Bronchial epithelial cell (primary cell): ENCODE measurements at regions not wholly inside any gene's neighbourhood (a gene's known extent, or its start where the extent isn't known, plus 50 kb on each side); places are given as distances from the start of the nearest gene placed in this dataset.
"Not testable (repeated sequence)": the region's sequence is repeated elsewhere in the genome, so short reads cannot be mapped to it uniquely, and the experiment has no call there.

ENCODE experiments used
- DNase-seq: peaks from one replicate; pipeline ENCODE4 v3.0.0-alpha.2; 2010; ENCODE audit warnings: low read depth
- FAIRE-seq: peaks from 2 replicates; lab custom pipeline; 2011; peaks lifted over from hg19 to GRCh38; lab: Jason Lieb, UNC
- H3K27me3 ChIP-seq: 2 replicates; pipeline ENCODE4 v1.5.1; 2011; ENCODE audit warnings: low read length; ENCODE audit not compliant: control insufficient read depth, insufficient read depth
- H3K36me3 ChIP-seq: 2 replicates; pipeline ENCODE4 v1.5.1; 2011; ENCODE audit warnings: low read length; ENCODE audit not compliant: control insufficient read depth, insufficient read depth
- H3K4me3 ChIP-seq: 2 replicates; pipeline ENCODE4 v1.5.1; 2011; ENCODE audit warnings: mild to moderate bottlenecking, low read depth, low read length, control low read depth
- TF ChIP-seq, protein P1 (sequence below): IDR thresholded peaks from 2 replicates; pipeline ENCODE4 v1.5.1; 2011; ENCODE audit warnings: mild to moderate bottlenecking, moderate library complexity, low read length, control low read depth, inconsistent platforms; ENCODE audit not compliant: insufficient read depth, severe bottlenecking

- no peak for DNase-seq
- no peaks in the 10 kb centered on the region for H3K36me3 ChIP-seq
- no peak overlapping the region for H3K4me3 ChIP-seq
- no peaks in the 10 kb centered on the region for H3K27me3 ChIP-seq
- no peak for FAIRE-seq
- TF ChIP-seq, protein P1, sequence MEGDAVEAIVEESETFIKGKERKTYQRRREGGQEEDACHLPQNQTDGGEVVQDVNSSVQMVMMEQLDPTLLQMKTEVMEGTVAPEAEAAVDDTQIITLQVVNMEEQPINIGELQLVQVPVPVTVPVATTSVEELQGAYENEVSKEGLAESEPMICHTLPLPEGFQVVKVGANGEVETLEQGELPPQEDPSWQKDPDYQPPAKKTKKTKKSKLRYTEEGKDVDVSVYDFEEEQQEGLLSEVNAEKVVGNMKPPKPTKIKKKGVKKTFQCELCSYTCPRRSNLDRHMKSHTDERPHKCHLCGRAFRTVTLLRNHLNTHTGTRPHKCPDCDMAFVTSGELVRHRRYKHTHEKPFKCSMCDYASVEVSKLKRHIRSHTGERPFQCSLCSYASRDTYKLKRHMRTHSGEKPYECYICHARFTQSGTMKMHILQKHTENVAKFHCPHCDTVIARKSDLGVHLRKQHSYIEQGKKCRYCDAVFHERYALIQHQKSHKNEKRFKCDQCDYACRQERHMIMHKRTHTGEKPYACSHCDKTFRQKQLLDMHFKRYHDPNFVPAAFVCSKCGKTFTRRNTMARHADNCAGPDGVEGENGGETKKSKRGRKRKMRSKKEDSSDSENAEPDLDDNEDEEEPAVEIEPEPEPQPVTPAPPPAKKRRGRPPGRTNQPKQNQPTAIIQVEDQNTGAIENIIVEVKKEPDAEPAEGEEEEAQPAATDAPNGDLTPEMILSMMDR = no peak
Measured at GRCh38 chr12:31803306-31804184, 74.7 kb upstream of the AMN1 start.

- no peaks in the 10 kb centered on the region for H3K27me3 ChIP-seq
- H3K36me3 ChIP-seq = no peaks in the 10 kb centered on the region
- TF ChIP-seq, protein P1 = no peak
- FAIRE-seq (no peak), DNase-seq (no peak)
- H3K4me3 ChIP-seq = no peak overlapping the region
Measured at GRCh38 chr12:31801872-31802271, 73.1 kb upstream of the AMN1 start.

- no peak for DNase-seq
- TF ChIP-seq, protein P1 = no peak
- H3K4me3 ChIP-seq = no peak overlapping the region
- no peaks in the 10 kb centered on the region for H3K36me3 ChIP-seq
- H3K27me3 ChIP-seq = no peaks in the 10 kb centered on the region
- FAIRE-seq = no peak
Measured at GRCh38 chr12:31797230-31797872, 68.5 kb upstream of the AMN1 start.

DNA sequence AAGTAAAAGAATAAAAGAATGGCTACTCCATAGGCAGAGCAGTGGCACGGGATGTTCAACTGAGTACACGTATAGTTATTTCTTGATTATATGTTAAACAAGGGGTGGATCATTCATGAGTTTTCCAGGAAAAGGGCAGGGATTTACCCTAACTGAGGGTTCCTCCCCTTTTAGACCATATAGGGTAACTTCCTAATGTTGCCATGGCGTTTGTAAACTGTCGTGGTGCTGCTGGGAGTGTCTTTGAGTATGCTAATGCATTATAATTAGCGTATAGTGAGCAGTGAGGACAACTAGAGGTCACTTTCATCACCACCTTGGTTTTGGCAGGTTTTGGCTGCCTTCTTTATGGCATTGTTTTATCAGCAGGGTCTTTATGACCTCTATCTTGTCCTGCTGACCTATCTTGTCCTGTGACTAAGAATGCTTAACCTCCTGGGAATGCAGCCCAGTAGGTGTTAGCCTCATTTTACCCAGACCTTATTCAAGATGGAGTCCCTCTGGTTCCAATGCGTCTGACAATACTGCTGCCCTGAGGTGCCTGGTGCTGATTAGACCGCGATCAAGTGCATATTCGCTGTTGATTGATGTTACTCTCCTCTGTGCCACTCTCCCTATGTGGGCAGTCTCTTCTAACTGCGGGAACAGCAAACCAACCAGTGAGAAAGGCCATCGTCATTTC is 67.6 kb upstream of the AMN1 start:
- H3K27me3 ChIP-seq = no peaks in the 10 kb centered on the region
- H3K4me3 ChIP-seq = no peak overlapping the region
- DNase-seq (no peak), FAIRE-seq (no peak)
- TF ChIP-seq, protein P1 = no peak
- no peaks in the 10 kb centered on the region for H3K36me3 ChIP-seq

DNA sequence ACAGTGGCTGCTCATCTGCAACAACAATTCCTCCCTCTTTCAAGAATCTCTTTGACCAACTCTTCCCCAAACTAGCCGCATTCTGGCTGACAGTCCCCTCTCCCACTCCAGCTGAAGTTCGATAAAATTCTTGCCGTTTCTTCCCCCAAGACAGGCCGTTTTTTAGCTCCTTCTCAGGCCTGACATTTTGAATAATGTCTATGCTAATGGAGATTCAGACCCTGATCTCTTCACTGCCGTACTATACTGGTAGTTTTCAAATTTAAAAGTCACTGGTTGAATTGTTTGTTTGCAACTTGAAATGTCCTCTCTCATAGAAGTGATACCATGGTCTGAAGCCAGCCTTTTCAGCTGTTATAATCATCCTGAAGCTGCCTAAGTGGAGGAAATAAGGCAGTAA is 65.9 kb upstream of the AMN1 start:
- Histone ChIP-seq H3K27me3 (no peaks in the 10 kb centered on the region), H3K36me3 (no peaks in the 10 kb centered on the region), H3K4me3 (no peak overlapping the region)
- FAIRE-seq (no peak), DNase-seq (no peak)
- TF ChIP-seq, protein P1 = no peak

DNA sequence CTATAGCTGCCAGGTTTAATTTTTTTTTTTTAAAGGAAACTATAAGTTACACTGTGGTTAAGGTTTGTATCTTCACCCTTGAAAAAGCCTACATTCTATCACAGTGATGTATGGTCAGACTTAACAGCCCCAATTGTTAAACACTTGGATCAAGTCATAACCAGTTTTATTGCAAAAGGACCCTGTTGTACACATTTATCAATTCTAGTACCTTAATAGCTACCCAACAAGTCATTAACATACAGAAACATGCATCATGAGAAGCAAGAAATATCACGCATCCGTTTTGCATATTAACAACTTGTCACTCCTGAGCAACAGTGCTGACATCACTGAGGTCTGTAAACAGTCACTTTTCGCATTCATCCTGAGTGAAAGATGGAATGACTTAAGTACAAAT is 62.4 kb upstream of the AMN1 start:
- H3K36me3 ChIP-seq, FAIRE-seq, DNase-seq, H3K27me3 ChIP-seq, H3K4me3 ChIP-seq: not testable (repeated sequence)
